ENCODE measurements at regions not wholly inside any gene's neighbourhood (a gene's known extent, or its start where the extent isn't known, plus 50 kb on each side); places are given as distances from the start of the nearest gene placed in this dataset.

DNA sequence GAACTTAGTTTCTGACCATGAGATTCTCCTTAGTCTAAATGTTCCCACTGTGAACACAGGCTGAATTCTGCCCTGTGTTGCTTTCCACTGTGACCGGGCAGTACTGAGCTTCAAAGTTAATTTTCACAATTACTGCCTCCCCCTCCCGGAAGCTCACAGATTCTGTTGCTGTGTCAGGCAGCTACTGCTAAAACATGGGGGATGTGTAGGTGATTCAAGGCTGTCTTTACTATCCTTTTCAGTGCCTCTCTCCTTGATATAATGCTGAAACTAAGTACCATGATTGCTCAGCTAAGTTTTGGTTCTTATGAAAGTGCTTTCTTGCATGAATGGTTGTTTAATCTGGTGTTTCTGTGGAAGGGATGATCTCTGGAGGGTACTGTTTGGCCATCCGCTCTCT is 428.3 kb upstream of the NOVA1 start:
- H3K9me3 ChIP-seq (ENCODE audit: control insufficient read depth in 2 of 2, insufficient read depth in 1 of 2, low read depth in 1 of 2, low read length in 1 of 2), result no peaks in the 10 kb centered on the region
- H3K4me3 ChIP-seq (ENCODE audit: low read depth in 1 of 2, low read length in 2 of 2), result no peak overlapping the region
- H3K36me3 ChIP-seq (ENCODE audit: control insufficient read depth in 2 of 2, insufficient read depth in 2 of 2, low read length in 1 of 2), result no peaks in the 10 kb centered on the region
- no peaks in the 10 kb centered on the region for H3K27me3 ChIP-seq (ENCODE audit: control insufficient read depth in 1 of 2, insufficient read depth in 2 of 2, low read length in 2 of 2)
- H3K27ac ChIP-seq (ENCODE audit: low read depth in 2 of 2, low read length in 1 of 2), result no peak overlapping the region
- no peaks in the 10 kb centered on the region for H3K4me1 ChIP-seq (ENCODE audit: control insufficient read depth in 2 of 2, insufficient read depth in 2 of 2, low read length in 1 of 2)
- 69 to 75% methylated on average over 3 of the region's 3 CpGs for WGBS, 2 donors

DNA sequence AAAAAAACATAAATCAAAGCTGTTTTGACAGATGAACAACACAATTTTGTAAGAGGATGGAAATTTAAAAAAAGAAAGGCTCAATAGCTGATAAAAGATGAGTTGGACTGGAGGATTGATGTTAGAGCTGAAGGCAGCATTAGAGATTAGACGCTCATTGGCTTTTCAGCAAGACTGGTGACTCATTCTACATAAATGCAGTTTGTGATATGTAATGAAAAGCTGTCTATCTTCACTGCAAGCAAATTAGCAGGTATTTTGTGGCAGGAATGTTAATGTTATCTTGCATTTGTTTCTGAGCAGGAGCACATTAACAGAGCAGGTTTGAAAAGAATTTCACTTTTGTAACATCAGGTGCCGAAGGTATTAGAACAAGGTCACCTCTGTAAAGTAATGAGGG is 442.7 kb upstream of the NOVA1 start:
- Histone ChIP-seq H3K4me3 (ENCODE audit: low read depth in 1 of 2, low read length in 2 of 2) (no peak overlapping the region), H3K4me1 (ENCODE audit: control insufficient read depth in 2 of 2, insufficient read depth in 2 of 2, low read length in 1 of 2) (no peaks in the 10 kb centered on the region), H3K27ac (ENCODE audit: low read depth in 2 of 2, low read length in 1 of 2) (no peak overlapping the region), H3K9me3 (ENCODE audit: control insufficient read depth in 2 of 2, insufficient read depth in 1 of 2, low read depth in 1 of 2, low read length in 1 of 2) (no peaks in the 10 kb centered on the region), H3K27me3 (ENCODE audit: control insufficient read depth in 1 of 2, insufficient read depth in 2 of 2, low read length in 2 of 2) (no peaks in the 10 kb centered on the region), H3K36me3 (ENCODE audit: control insufficient read depth in 2 of 2, insufficient read depth in 2 of 2, low read length in 1 of 2) (no peaks in the 10 kb centered on the region)
- 43 to 51% methylated on average over 2 of the region's 2 CpGs for WGBS, 2 donors

DNA sequence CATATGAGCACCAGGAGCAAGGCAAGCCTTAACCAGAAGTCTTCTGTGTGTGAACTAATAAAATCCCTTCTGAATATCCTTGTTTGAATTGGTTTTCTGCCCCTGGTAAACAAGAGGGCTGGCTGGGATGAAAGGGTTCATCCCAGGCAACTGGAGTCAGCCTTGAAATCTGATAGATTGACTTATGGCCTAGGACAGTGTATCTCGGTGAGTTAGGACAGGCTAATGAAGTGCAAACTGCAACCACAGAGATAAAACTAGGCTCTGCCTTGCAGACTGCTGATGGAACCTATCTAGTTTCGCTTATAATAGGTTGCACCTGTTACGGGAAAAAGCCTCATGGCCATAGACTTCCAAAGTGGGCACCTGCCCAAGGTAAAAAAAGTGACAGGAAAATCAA is 451.9 kb upstream of the NOVA1 start:
- no peaks in the 10 kb centered on the region for H3K27me3 ChIP-seq (ENCODE audit: control insufficient read depth in 1 of 2, insufficient read depth in 2 of 2, low read length in 2 of 2)
- no peak overlapping the region for H3K27ac ChIP-seq (ENCODE audit: low read depth in 2 of 2, low read length in 1 of 2)
- no peaks in the 10 kb centered on the region for H3K36me3 ChIP-seq (ENCODE audit: control insufficient read depth in 2 of 2, insufficient read depth in 2 of 2, low read length in 1 of 2)
- no peak overlapping the region for H3K4me3 ChIP-seq (ENCODE audit: low read depth in 1 of 2, low read length in 2 of 2)
- H3K4me1 ChIP-seq (ENCODE audit: control insufficient read depth in 2 of 2, insufficient read depth in 2 of 2, low read length in 1 of 2), result no peaks in the 10 kb centered on the region
- 72 to 76% methylated on average over 3 of the region's 3 CpGs for WGBS, 2 donors
- H3K9me3 ChIP-seq (ENCODE audit: control insufficient read depth in 2 of 2, insufficient read depth in 1 of 2, low read depth in 1 of 2, low read length in 1 of 2), result no peaks in the 10 kb centered on the region

DNA sequence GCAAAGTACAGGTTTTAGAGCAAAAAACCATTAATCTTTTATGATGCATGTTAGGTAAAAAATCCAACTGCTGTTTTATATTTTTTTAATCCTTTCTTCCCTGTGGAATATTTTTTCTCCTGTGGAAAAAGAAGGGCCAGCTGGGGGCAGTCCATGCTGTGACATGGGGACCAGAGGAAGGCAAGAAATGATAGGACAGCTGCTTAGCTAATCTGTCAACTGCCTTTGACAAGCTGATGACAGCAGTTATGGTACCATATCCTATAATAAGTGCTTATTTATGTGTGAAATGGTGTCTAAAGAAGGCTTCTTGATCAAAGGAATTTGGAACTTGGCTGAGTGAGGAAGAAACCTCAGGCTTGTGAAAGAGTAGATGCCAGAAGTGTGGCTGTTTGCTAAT is 452.4 kb upstream of the NOVA1 start:
- Histone ChIP-seq H3K9me3 (ENCODE audit: control insufficient read depth in 2 of 2, insufficient read depth in 1 of 2, low read depth in 1 of 2, low read length in 1 of 2) (no peaks in the 10 kb centered on the region), H3K27ac (ENCODE audit: low read depth in 2 of 2, low read length in 1 of 2) (no peak overlapping the region), H3K36me3 (ENCODE audit: control insufficient read depth in 2 of 2, insufficient read depth in 2 of 2, low read length in 1 of 2) (no peaks in the 10 kb centered on the region), H3K4me3 (ENCODE audit: low read depth in 1 of 2, low read length in 2 of 2) (no peak overlapping the region), H3K4me1 (ENCODE audit: control insufficient read depth in 2 of 2, insufficient read depth in 2 of 2, low read length in 1 of 2) (no peaks in the 10 kb centered on the region), H3K27me3 (ENCODE audit: control insufficient read depth in 1 of 2, insufficient read depth in 2 of 2, low read length in 2 of 2) (no peaks in the 10 kb centered on the region)

DNA sequence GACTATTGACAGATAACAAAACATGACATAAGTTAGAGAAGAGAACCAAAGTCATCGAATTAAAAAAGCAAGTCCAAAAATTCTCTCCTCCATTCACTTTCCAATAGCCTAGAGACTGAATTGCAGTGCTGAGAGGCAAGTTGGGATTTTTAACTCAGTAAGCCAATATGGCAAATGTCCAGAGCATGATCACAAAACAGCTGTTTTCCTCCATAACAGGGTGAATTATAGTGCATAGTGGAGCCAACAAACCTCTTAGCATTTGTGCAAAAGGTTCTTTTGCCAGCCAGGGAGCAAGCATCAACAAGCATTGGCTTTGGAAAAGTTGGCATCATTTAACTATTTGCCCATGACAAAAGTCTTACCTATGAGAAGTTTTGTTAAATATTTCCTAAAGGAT is 458.8 kb upstream of the NOVA1 start:
- H3K4me3 ChIP-seq (ENCODE audit: low read depth in 1 of 2, low read length in 2 of 2), result no peak overlapping the region
- H3K4me1 ChIP-seq (ENCODE audit: control insufficient read depth in 2 of 2, insufficient read depth in 2 of 2, low read length in 1 of 2), result no peaks in the 10 kb centered on the region
- no peak overlapping the region for H3K27ac ChIP-seq (ENCODE audit: low read depth in 2 of 2, low read length in 1 of 2)
- 33 to 58% methylated on average over 1 of the region's 1 CpG for WGBS, 2 donors
- H3K9me3 ChIP-seq (ENCODE audit: control insufficient read depth in 2 of 2, insufficient read depth in 1 of 2, low read depth in 1 of 2, low read length in 1 of 2), result no peaks in the 10 kb centered on the region
- H3K36me3 ChIP-seq (ENCODE audit: control insufficient read depth in 2 of 2, insufficient read depth in 2 of 2, low read length in 1 of 2), result no peaks in the 10 kb centered on the region
- no peaks in the 10 kb centered on the region for H3K27me3 ChIP-seq (ENCODE audit: control insufficient read depth in 1 of 2, insufficient read depth in 2 of 2, low read length in 2 of 2)

DNA sequence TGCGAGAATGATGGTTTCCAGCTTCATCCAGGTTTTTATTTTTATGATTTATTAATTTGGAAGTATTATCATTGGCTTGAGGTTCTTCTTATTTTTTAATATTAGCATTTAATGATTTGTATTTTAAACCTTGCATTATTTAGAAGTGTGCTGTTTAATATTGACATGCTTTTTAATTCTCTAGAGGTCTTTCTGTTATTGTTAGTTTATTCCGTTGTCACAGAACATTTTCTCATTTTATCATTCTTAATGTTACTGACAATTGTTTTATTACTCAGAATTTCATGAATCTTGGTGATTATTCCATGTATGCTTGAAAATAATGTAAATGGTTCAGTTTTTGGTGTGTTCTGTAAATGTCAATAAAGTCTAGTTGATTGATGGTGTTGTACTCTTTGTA is 463.5 kb upstream of the NOVA1 start:
- Histone ChIP-seq H3K9me3 (ENCODE audit: control insufficient read depth in 2 of 2, insufficient read depth in 1 of 2, low read depth in 1 of 2, low read length in 1 of 2) (no peaks in the 10 kb centered on the region), H3K36me3 (ENCODE audit: control insufficient read depth in 2 of 2, insufficient read depth in 2 of 2, low read length in 1 of 2) (no peaks in the 10 kb centered on the region), H3K27ac (ENCODE audit: low read depth in 2 of 2, low read length in 1 of 2) (no peak overlapping the region), H3K27me3 (ENCODE audit: control insufficient read depth in 1 of 2, insufficient read depth in 2 of 2, low read length in 2 of 2) (no peaks in the 10 kb centered on the region), H3K4me1 (ENCODE audit: control insufficient read depth in 2 of 2, insufficient read depth in 2 of 2, low read length in 1 of 2) (no peaks in the 10 kb centered on the region), H3K4me3 (ENCODE audit: low read depth in 1 of 2, low read length in 2 of 2) (no peak overlapping the region)
- WGBS, 2 donors, result 75 to 88% methylated on average over 2 of the region's 2 CpGs

DNA sequence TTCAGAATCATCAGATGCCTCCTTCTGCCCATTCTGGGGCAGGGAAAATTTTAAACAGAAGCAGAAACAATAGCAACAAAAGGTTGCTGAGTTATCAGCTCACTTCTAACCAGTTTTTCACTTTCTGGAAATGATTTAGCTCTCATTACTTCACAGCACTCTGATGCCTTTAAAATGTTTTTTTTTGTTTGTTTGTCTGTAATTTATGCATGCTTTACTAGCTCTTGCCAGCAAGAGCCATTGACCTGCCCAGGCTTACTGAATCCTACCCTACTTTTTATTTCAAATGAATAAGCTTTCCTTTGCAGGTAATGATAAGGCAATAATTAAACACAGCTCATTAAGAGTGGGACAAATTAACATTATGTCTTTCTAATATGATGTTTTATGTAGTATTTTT is 466.1 kb upstream of the NOVA1 start:
- Histone ChIP-seq H3K4me3 (ENCODE audit: low read depth in 1 of 2, low read length in 2 of 2) (no peak overlapping the region), H3K27me3 (ENCODE audit: control insufficient read depth in 1 of 2, insufficient read depth in 2 of 2, low read length in 2 of 2) (no peaks in the 10 kb centered on the region), H3K36me3 (ENCODE audit: control insufficient read depth in 2 of 2, insufficient read depth in 2 of 2, low read length in 1 of 2) (no peaks in the 10 kb centered on the region), H3K27ac (ENCODE audit: low read depth in 2 of 2, low read length in 1 of 2) (no peak overlapping the region), H3K9me3 (ENCODE audit: control insufficient read depth in 2 of 2, insufficient read depth in 1 of 2, low read depth in 1 of 2, low read length in 1 of 2) (no peaks in the 10 kb centered on the region), H3K4me1 (ENCODE audit: control insufficient read depth in 2 of 2, insufficient read depth in 2 of 2, low read length in 1 of 2) (no peaks in the 10 kb centered on the region)

DNA sequence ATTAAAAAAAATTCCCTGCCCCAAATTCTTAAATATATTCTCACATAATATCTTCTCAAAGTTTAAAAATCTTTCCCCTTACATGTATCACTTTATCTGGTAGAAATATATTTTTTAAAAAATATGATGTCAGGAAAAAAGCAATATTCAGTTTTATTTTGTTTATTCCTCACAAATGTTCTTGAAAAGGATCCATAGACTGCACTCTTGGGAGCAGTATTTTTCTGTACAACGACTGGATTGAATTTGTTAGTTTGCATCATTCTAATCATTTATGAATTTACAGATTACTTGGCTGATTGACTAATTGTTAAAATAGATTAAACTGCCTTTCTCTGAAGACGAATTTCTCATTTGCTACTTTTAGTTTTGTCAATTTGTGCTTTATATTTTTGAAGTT is 468.1 kb upstream of the NOVA1 start:
- H3K4me1 ChIP-seq (ENCODE audit: control insufficient read depth in 2 of 2, insufficient read depth in 2 of 2, low read length in 1 of 2), result no peaks in the 10 kb centered on the region
- H3K9me3 ChIP-seq (ENCODE audit: control insufficient read depth in 2 of 2, insufficient read depth in 1 of 2, low read depth in 1 of 2, low read length in 1 of 2), result no peaks in the 10 kb centered on the region
- H3K36me3 ChIP-seq (ENCODE audit: control insufficient read depth in 2 of 2, insufficient read depth in 2 of 2, low read length in 1 of 2), result no peaks in the 10 kb centered on the region
- no peaks in the 10 kb centered on the region for H3K27me3 ChIP-seq (ENCODE audit: control insufficient read depth in 1 of 2, insufficient read depth in 2 of 2, low read length in 2 of 2)
- no peak overlapping the region for H3K4me3 ChIP-seq (ENCODE audit: low read depth in 1 of 2, low read length in 2 of 2)
- WGBS, 2 donors, result 40 to 43% methylated on average over 2 of the region's 2 CpGs
- H3K27ac ChIP-seq (ENCODE audit: low read depth in 2 of 2, low read length in 1 of 2), result no peak overlapping the region

DNA sequence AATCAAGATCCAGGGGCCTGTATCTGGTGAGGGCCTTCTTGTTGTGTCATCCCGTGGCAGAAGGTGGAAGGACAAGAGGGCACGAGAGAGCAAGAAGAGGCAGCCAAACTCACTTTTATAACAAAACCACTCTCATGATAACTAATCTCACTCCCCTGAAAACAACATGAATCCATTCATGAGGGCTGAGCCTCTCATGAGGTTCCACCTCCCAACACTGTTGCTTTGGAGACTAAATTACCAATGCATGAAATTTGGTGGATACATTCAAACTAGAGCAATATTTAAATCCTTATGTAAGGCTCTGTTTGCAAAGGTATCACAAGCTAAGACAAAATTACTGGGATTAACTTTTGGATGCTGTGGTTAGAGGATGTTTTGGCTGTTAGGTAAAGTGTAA is 470.1 kb upstream of the NOVA1 start:
- no peak overlapping the region for H3K4me3 ChIP-seq (ENCODE audit: low read depth in 1 of 2, low read length in 2 of 2)
- no peaks in the 10 kb centered on the region for H3K4me1 ChIP-seq (ENCODE audit: control insufficient read depth in 2 of 2, insufficient read depth in 2 of 2, low read length in 1 of 2)
- no peaks in the 10 kb centered on the region for H3K27me3 ChIP-seq (ENCODE audit: control insufficient read depth in 1 of 2, insufficient read depth in 2 of 2, low read length in 2 of 2)
- no peaks in the 10 kb centered on the region for H3K9me3 ChIP-seq (ENCODE audit: control insufficient read depth in 2 of 2, insufficient read depth in 1 of 2, low read depth in 1 of 2, low read length in 1 of 2)
- H3K27ac ChIP-seq (ENCODE audit: low read depth in 2 of 2, low read length in 1 of 2), result no peak overlapping the region
- 87 to 93% methylated on average over 2 of the region's 2 CpGs for WGBS, 2 donors
- H3K36me3 ChIP-seq (ENCODE audit: control insufficient read depth in 2 of 2, insufficient read depth in 2 of 2, low read length in 1 of 2), result no peaks in the 10 kb centered on the region

DNA sequence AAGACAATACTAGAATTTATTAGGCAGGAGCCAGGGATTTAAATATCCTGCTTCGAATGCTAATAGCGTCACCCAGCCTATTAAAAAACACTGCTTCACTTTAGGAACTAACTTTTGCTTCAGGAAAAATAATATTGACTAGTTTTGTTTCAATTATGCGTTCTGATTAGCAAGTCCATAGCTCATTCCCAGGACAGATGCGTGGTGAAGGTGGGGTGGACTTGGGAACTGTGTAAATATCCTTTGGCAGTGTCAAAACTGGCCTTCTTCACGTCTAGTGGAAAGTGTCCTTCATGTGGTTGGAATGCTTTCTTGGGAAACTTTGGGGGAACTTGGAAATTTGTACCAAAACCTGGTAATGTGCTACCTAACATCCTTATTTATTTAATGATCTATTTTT is 474.8 kb upstream of the NOVA1 start:
- no peaks in the 10 kb centered on the region for H3K27me3 ChIP-seq (ENCODE audit: control insufficient read depth in 1 of 2, insufficient read depth in 2 of 2, low read length in 2 of 2)
- no peaks in the 10 kb centered on the region for H3K9me3 ChIP-seq (ENCODE audit: control insufficient read depth in 2 of 2, insufficient read depth in 1 of 2, low read depth in 1 of 2, low read length in 1 of 2)
- WGBS, 2 donors, result 57 to 63% methylated on average over 5 of the region's 5 CpGs
- no peaks in the 10 kb centered on the region for H3K4me1 ChIP-seq (ENCODE audit: control insufficient read depth in 2 of 2, insufficient read depth in 2 of 2, low read length in 1 of 2)
- H3K36me3 ChIP-seq (ENCODE audit: control insufficient read depth in 2 of 2, insufficient read depth in 2 of 2, low read length in 1 of 2), result no peaks in the 10 kb centered on the region
- no peak overlapping the region for H3K27ac ChIP-seq (ENCODE audit: low read depth in 2 of 2, low read length in 1 of 2)
- no peak overlapping the region for H3K4me3 ChIP-seq (ENCODE audit: low read depth in 1 of 2, low read length in 2 of 2)

Data from esophagus (tissue), 2 donors.